ENCODE measurements at regions not wholly inside any gene's neighbourhood (a gene's known extent, or its start where the extent isn't known, plus 50 kb on each side); places are given as distances from the start of the nearest gene placed in this dataset.

GRCh38 chr3:11917051-11917450 lies 70.4 kb upstream of the TAMM41 start:
- TF ChIP-seq, protein P1, sequence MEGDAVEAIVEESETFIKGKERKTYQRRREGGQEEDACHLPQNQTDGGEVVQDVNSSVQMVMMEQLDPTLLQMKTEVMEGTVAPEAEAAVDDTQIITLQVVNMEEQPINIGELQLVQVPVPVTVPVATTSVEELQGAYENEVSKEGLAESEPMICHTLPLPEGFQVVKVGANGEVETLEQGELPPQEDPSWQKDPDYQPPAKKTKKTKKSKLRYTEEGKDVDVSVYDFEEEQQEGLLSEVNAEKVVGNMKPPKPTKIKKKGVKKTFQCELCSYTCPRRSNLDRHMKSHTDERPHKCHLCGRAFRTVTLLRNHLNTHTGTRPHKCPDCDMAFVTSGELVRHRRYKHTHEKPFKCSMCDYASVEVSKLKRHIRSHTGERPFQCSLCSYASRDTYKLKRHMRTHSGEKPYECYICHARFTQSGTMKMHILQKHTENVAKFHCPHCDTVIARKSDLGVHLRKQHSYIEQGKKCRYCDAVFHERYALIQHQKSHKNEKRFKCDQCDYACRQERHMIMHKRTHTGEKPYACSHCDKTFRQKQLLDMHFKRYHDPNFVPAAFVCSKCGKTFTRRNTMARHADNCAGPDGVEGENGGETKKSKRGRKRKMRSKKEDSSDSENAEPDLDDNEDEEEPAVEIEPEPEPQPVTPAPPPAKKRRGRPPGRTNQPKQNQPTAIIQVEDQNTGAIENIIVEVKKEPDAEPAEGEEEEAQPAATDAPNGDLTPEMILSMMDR (IDR thresholded peaks at IDR 0.05) = no peak
- no peak for TF ChIP-seq POLR2A (IDR thresholded peaks at IDR 0.05)

All from right lobe of liver (tissue), 4 donors.